HCT116 (cell line): ENCODE measurements at regions not wholly inside any gene's neighbourhood (a gene's known extent, or its start where the extent isn't known, plus 50 kb on each side); places are given as distances from the start of the nearest gene placed in this dataset.

Experiments
- ATAC-seq: fragments of 200-7000 bp; cut with Tn5 transposase; 2 replicates; pipeline ENCODE4 v1.9.1; 2020; ENCODE audit warnings: mild to moderate bottlenecking, moderate library complexity
- BruUV-seq: library from RNA; stranded (reverse); fragments of 400-500 nt; replicated peaks from 2 replicates; lab custom pipeline; 2021; lab: Mats Ljungman, UMichigan
- CTCF ChIA-PET: fragments of 300-600 bp; sonication (Branson Sonifier 250); formaldehyde crosslinking; loops from one replicate; lab custom pipeline; 2021; ENCODE audit warnings: antibody characterized with exemption; lab: Charles Lee
- POLR2A ChIA-PET: fragments of 300-600, 350-600 bp; sonication (Branson Sonifier 250); formaldehyde crosslinking; loops from one replicate; lab custom pipeline; 2021; ENCODE audit warnings: antibody characterized with exemption; lab: Charles Lee
- RAD21 ChIA-PET, 2 experiments: fragments of 300-600 bp; sonication (Branson Sonifier 250); formaldehyde crosslinking; loops; one replicate each; lab custom pipeline; 2023; ENCODE audit warnings: low total read pairs in 2 of 2; ENCODE audit not compliant: uncharacterized antibody in 2 of 2, unreplicated experiment in 2 of 2, low non-redundant PET in 1 of 2; lab: Charles Lee
- DNase-seq: peaks from one replicate; pipeline ENCODE4 v3.0.0-alpha.2; 2010; ENCODE audit warnings: low read depth, low spot score
- H2AFZ ChIP-seq: fragments of 200-600 bp; shearing (Covaris generic), sonication (generic); 2 replicates; pipeline ENCODE4 v1.6.1; 2017; ENCODE audit warnings: low read depth, mixed run types, mixed read lengths, antibody characterized with exemption, low read length; ENCODE audit not compliant: poor library complexity, severe bottlenecking
- H3K27ac ChIP-seq: 2 replicates; pipeline ENCODE4 v1.5.1; 2012; ENCODE audit warnings: low read depth, low read length
- H3K27me3 ChIP-seq: fragments of 200-600 bp; sonication (generic); 2 replicates; pipeline ENCODE4 v1.6.1; 2016; ENCODE audit warnings: mixed run types, low read length, mixed read lengths; ENCODE audit not compliant: insufficient read depth
- H3K36me3 ChIP-seq, 2 experiments: fragments of 200-500 bp in 1 of 2; fragments of 200-600 bp in 1 of 2; sonication (Bioruptor generic) in 1 of 2; sonication (generic) in 1 of 2; 2 replicates each; pipeline versions ENCODE4 v1.5.1 to v1.6.1; 2014 to 2016; ENCODE audit warnings: low read length in 2 of 2, inconsistent platforms in 1 of 2, mixed read lengths in 1 of 2, mixed run types in 1 of 2; ENCODE audit not compliant: insufficient read depth in 2 of 2, control insufficient read depth in 1 of 2
- H3K4me1 ChIP-seq, 2 experiments: fragments of 200-600 bp in 1 of 2; sonication (generic) in 1 of 2; 2 replicates each; pipeline versions ENCODE4 v1.5.1 to v1.6.1; 2012 to 2017; ENCODE audit warnings: low read length in 2 of 2, inconsistent platforms in 1 of 2, mild to moderate bottlenecking in 1 of 2, mixed read lengths in 1 of 2, mixed run types in 1 of 2, moderate library complexity in 1 of 2; ENCODE audit not compliant: insufficient read depth in 2 of 2, control insufficient read depth in 1 of 2
- H3K4me2 ChIP-seq: fragments of 200-600 bp; sonication (generic); 2 replicates; pipeline ENCODE4 v1.6.1; 2017; ENCODE audit warnings: mixed run types, low read length, mixed read lengths
- H3K4me3 ChIP-seq, 2 experiments: fragments of 200-600 bp in 1 of 2; sonication (generic) in 1 of 2; replicated peaks in 1 of 2; 2 replicates each; pipeline ENCODE4 v1.5.1; 2011 to 2016; ENCODE audit warnings: low read length in 2 of 2, control low read depth in 1 of 2, low read depth in 1 of 2, mild to moderate bottlenecking in 1 of 2, mixed read lengths in 1 of 2, mixed run types in 1 of 2
- H3K79me2 ChIP-seq: fragments of 200-600 bp; sonication (generic); 2 replicates; pipeline ENCODE4 v1.6.1; 2017; ENCODE audit warnings: mild to moderate bottlenecking, mixed run types, low read length, moderate library complexity, mixed read lengths; ENCODE audit not compliant: insufficient read depth
- H3K9ac ChIP-seq: fragments of 200-600 bp; sonication (generic); 2 replicates; pipeline ENCODE4 v1.6.1; 2016; ENCODE audit warnings: low read length, mixed read lengths
- H3K9me2 ChIP-seq: fragments of 200-600 bp; sonication (generic), shearing (Covaris generic); 2 replicates; pipeline ENCODE4 v1.6.1; 2017; ENCODE audit warnings: mixed run types, mild to moderate bottlenecking, moderate library complexity; ENCODE audit not compliant: insufficient read depth
- H3K9me3 ChIP-seq, 2 experiments: fragments of 200-500 bp in 1 of 2; fragments of 200-600 bp in 1 of 2; sonication (Bioruptor generic) in 1 of 2; sonication (generic) in 1 of 2; 2 replicates each; pipeline ENCODE4 v1.6.1; 2014 to 2017; ENCODE audit warnings: low read length in 2 of 2, mixed read lengths in 2 of 2, inconsistent platforms in 1 of 2, low read depth in 1 of 2, mild to moderate bottlenecking in 1 of 2, mixed run types in 1 of 2, moderate library complexity in 1 of 2; ENCODE audit not compliant: control insufficient read depth in 1 of 2, insufficient read depth in 1 of 2
- H4K20me1 ChIP-seq: fragments of 200-600 bp; sonication (generic), shearing (Covaris generic); 2 replicates; pipeline ENCODE4 v1.6.1; 2017; ENCODE audit warnings: mixed run types, mild to moderate bottlenecking, moderate library complexity; ENCODE audit not compliant: insufficient read depth
- CBX3 ChIP-seq: IDR thresholded peaks from 2 replicates; pipeline ENCODE4 v1.6.1; 2012; ENCODE audit warnings: low read depth
- CEBPB ChIP-seq: IDR thresholded peaks from 2 replicates; pipeline ENCODE4 v1.6.1; 2012; ENCODE audit warnings: low read depth
- EGR1 ChIP-seq: IDR thresholded peaks from 2 replicates; pipeline ENCODE4 v1.6.1; 2012; ENCODE audit warnings: low read depth
- ELF1 ChIP-seq: IDR thresholded peaks from 2 replicates; pipeline ENCODE4 v1.6.1; 2012; ENCODE audit warnings: low read depth, borderline replicate concordance
- EZH2 ChIP-seq: fragments of 200-600 bp; sonication (generic); IDR thresholded peaks from 2 replicates; pipeline ENCODE4 v1.6.1; 2017; ENCODE audit warnings: antibody characterized with exemption, mixed run types
- EZH2phosphoT487 ChIP-seq: fragments of 200-600 bp; IDR thresholded peaks from 2 replicates; pipeline ENCODE4 v1.6.1; 2018; ENCODE audit warnings: antibody characterized with exemption, borderline replicate concordance
- FOSL1 ChIP-seq: IDR thresholded peaks from 2 replicates; pipeline ENCODE4 v1.6.1; 2012; ENCODE audit warnings: low read depth
- POLR2A ChIP-seq: IDR thresholded peaks from 2 replicates; pipeline ENCODE4 v1.7.0; 2011; ENCODE audit warnings: borderline replicate concordance; ENCODE audit not compliant: insufficient read depth, insufficient read length; ENCODE audit errors: extremely low read depth
- RAD21 ChIP-seq: IDR thresholded peaks from 2 replicates; pipeline ENCODE4 v1.6.1; 2012; ENCODE audit warnings: low read depth, mild to moderate bottlenecking
- SP1 ChIP-seq: IDR thresholded peaks from 2 replicates; pipeline ENCODE4 v1.6.1; 2012; ENCODE audit warnings: low read depth
- SRF ChIP-seq: IDR thresholded peaks from 2 replicates; pipeline ENCODE4 v1.6.1; 2012; ENCODE audit warnings: low read depth
- YY1 ChIP-seq: IDR thresholded peaks from 2 replicates; pipeline ENCODE4 v1.6.1; 2011; ENCODE audit warnings: low read length, low read depth, moderate library complexity, mild to moderate bottlenecking; ENCODE audit not compliant: insufficient replicate concordance; ENCODE audit errors: extremely low read depth
- ZNF274 ChIP-seq: fragments of 200-500 bp; sonication (Bioruptor generic); IDR thresholded peaks from 2 replicates; pipeline ENCODE4 v1.6.1; 2014; ENCODE audit warnings: mild to moderate bottlenecking, low read depth, low read length, inconsistent platforms
- intact Hi-C: fragments of 100-400 bp; cut with micrococcal nuclease; formaldehyde crosslinking; loops from 2 replicates; pipeline ENCODE4 v1.10.0; 2022
- TF ChIP-seq, protein P1 (sequence below): IDR thresholded peaks from 2 replicates; pipeline ENCODE4 v1.6.1; 2012
- TF ChIP-seq, protein P2 (sequence below), 3 experiments: fragments of 200-600 bp in 1 of 3; sonication (generic) in 1 of 3; IDR thresholded peaks in 2 of 3; conservative IDR thresholded peaks in 1 of 3; 2 replicates each; pipeline ENCODE4 v1.5.1; 2012 to 2017; ENCODE audit warnings: low read depth in 2 of 3, low read length in 2 of 3, antibody characterized with exemption in 1 of 3, borderline replicate concordance in 1 of 3, control low read depth in 1 of 3, mild to moderate bottlenecking in 1 of 3, mixed read lengths in 1 of 3, mixed run types in 1 of 3, moderate library complexity in 1 of 3; ENCODE audit not compliant: insufficient read depth in 1 of 3
- TF ChIP-seq, protein P3 (sequence below): IDR thresholded peaks from 2 replicates; pipeline ENCODE4 v1.6.1; 2012
- TF ChIP-seq, protein P4 (sequence below): IDR thresholded peaks from 2 replicates; pipeline ENCODE4 v1.6.1; 2011; ENCODE audit warnings: mild to moderate bottlenecking, low read length, moderate library complexity; ENCODE audit not compliant: insufficient replicate concordance; ENCODE audit errors: extremely low read depth

DNA sequence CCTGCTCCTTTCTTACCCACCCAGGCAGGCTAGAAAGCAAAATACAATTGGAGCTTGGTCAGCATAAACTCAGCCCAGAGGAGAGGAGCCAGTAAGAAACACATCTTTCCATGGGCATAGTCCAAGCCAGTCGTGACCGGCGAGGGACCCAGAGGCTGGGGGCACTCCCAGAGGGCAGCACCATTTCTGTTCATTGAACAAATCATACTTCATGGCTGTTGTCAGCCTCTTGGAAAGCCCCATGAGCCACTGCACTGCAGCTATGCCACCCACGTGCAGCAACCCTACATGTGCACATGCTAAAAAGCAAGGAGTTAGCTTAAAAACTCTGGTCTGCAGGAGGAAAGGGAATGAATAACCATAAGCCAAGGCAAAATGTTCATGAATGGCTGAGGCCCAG, 90.0 kb upstream of the CDKN3 start:
- Histone ChIP-seq H3K4me1 (peaks cover 11 to 20% of the 10 kb centered on the region in 2 experiments), H3K4me2 (no peak overlapping the region), H3K36me3 (no peaks in the 10 kb centered on the region), H3K79me2 (no peaks in the 10 kb centered on the region), H3K27ac (no peak overlapping the region), H3K9me3 (no peaks in the 10 kb centered on the region), H4K20me1 (no peaks in the 10 kb centered on the region), H3K9me2 (no peaks in the 10 kb centered on the region), H2AFZ (no peak overlapping the region), H3K9ac (no peak overlapping the region), H3K4me3 (no peak overlapping the region), H3K27me3 (no peaks in the 10 kb centered on the region)
- BruUV-seq: no TSS peak
- intact Hi-C loops: no loop called here
- RAD21 ChIA-PET: no interaction called here
- POLR2A ChIA-PET: no interaction called here
- DNase-seq: no peak
- CTCF ChIA-PET: no interaction called here
- no peak for ATAC-seq
- TF ChIP-seq RAD21 (no peak), EGR1 (no peak), POLR2A (no peak), FOSL1 (no peak), ZNF274 (no peak), ELF1 (no peak), SP1 (no peak), SRF (no peak), EZH2 (no peak), EZH2phosphoT487 (no peak), CEBPB (no peak), CBX3 (no peak), YY1 (no peak)
- TF ChIP-seq, protein P1, sequence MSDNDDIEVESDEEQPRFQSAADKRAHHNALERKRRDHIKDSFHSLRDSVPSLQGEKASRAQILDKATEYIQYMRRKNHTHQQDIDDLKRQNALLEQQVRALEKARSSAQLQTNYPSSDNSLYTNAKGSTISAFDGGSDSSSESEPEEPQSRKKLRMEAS: no peak
- TF ChIP-seq, protein P2, sequence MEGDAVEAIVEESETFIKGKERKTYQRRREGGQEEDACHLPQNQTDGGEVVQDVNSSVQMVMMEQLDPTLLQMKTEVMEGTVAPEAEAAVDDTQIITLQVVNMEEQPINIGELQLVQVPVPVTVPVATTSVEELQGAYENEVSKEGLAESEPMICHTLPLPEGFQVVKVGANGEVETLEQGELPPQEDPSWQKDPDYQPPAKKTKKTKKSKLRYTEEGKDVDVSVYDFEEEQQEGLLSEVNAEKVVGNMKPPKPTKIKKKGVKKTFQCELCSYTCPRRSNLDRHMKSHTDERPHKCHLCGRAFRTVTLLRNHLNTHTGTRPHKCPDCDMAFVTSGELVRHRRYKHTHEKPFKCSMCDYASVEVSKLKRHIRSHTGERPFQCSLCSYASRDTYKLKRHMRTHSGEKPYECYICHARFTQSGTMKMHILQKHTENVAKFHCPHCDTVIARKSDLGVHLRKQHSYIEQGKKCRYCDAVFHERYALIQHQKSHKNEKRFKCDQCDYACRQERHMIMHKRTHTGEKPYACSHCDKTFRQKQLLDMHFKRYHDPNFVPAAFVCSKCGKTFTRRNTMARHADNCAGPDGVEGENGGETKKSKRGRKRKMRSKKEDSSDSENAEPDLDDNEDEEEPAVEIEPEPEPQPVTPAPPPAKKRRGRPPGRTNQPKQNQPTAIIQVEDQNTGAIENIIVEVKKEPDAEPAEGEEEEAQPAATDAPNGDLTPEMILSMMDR (IDR thresholded peaks at IDR 0.05 in 2 of 3, conservative IDR thresholded peaks at IDR 0.05 in 1 of 3; ENCODE audit: borderline replicate concordance in 1 of 3, insufficient read depth in 1 of 3, low read depth in 2 of 3, low read length in 2 of 3): no peak
- TF ChIP-seq, protein P3, sequence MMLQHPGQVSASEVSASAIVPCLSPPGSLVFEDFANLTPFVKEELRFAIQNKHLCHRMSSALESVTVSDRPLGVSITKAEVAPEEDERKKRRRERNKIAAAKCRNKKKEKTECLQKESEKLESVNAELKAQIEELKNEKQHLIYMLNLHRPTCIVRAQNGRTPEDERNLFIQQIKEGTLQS: no peak
- TF ChIP-seq, protein P4, sequence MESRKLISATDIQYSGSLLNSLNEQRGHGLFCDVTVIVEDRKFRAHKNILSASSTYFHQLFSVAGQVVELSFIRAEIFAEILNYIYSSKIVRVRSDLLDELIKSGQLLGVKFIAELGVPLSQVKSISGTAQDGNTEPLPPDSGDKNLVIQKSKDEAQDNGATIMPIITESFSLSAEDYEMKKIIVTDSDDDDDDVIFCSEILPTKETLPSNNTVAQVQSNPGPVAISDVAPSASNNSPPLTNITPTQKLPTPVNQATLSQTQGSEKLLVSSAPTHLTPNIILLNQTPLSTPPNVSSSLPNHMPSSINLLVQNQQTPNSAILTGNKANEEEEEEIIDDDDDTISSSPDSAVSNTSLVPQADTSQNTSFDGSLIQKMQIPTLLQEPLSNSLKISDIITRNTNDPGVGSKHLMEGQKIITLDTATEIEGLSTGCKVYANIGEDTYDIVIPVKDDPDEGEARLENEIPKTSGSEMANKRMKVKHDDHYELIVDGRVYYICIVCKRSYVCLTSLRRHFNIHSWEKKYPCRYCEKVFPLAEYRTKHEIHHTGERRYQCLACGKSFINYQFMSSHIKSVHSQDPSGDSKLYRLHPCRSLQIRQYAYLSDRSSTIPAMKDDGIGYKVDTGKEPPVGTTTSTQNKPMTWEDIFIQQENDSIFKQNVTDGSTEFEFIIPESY: no peak
